Glutamatergic neuron (in vitro differentiated cells): ENCODE measurements at regions not wholly inside any gene's neighbourhood (a gene's known extent, or its start where the extent isn't known, plus 50 kb on each side); places are given as distances from the start of the nearest gene placed in this dataset.

Experiments used
- DNase-seq: peaks from one replicate; pipeline ENCODE4 v3.0.0; 2022
- H3K27ac Mint-ChIP-seq: one replicate; pipeline ENCODE4 v1.8.0; 2020; ENCODE audit warnings: mild to moderate bottlenecking, mixed read lengths, inconsistent platforms; ENCODE audit not compliant: unreplicated experiment
- H3K27me3 Mint-ChIP-seq: one replicate; pipeline ENCODE4 v1.8.0; 2020; ENCODE audit warnings: mild to moderate bottlenecking, moderate library complexity, mixed read lengths, inconsistent platforms; ENCODE audit not compliant: unreplicated experiment
- H3K36me3 Mint-ChIP-seq: one replicate; pipeline ENCODE4 v1.8.0; 2020; ENCODE audit warnings: mild to moderate bottlenecking, mixed read lengths, inconsistent platforms; ENCODE audit not compliant: unreplicated experiment
- H3K4me1 Mint-ChIP-seq: one replicate; pipeline ENCODE4 v1.8.0; 2020; ENCODE audit warnings: mild to moderate bottlenecking, low read depth, mixed read lengths, inconsistent platforms; ENCODE audit not compliant: unreplicated experiment
- H3K4me3 Mint-ChIP-seq: one replicate; pipeline ENCODE4 v1.8.0; 2020; ENCODE audit warnings: mild to moderate bottlenecking, mixed read lengths, inconsistent platforms; ENCODE audit not compliant: unreplicated experiment
- H3K9me3 Mint-ChIP-seq: one replicate; pipeline ENCODE4 v1.8.0; 2020; ENCODE audit warnings: mild to moderate bottlenecking, moderate library complexity, mixed read lengths, inconsistent platforms; ENCODE audit not compliant: unreplicated experiment
- CTCF ChIP-seq: fragments of 200-600 bp; sonication (generic); IDR thresholded peaks from one replicate; pipeline ENCODE4 v1.5.0; 2021; ENCODE audit not compliant: partially characterized antibody, unreplicated experiment

GRCh38 chr12:90331821-90332220 lies 623.2 kb downstream of the CCER1 start:
- no peaks in the 10 kb centered on the region for H3K36me3 Mint-ChIP-seq
- peaks cover under 1% of the 10 kb centered on the region for H3K9me3 Mint-ChIP-seq
- H3K4me3 Mint-ChIP-seq, result no peak overlapping the region
- H3K4me1 Mint-ChIP-seq, result no peaks in the 10 kb centered on the region
- H3K27ac Mint-ChIP-seq, result no peak overlapping the region
- no peaks in the 10 kb centered on the region for H3K27me3 Mint-ChIP-seq
- TF ChIP-seq CTCF, result no peak
- DNase-seq, result no peak

- no peak for TF ChIP-seq CTCF
- Mint-ChIP-seq H3K27me3 (no peaks in the 10 kb centered on the region), H3K4me3 (no peak overlapping the region), H3K36me3 (no peaks in the 10 kb centered on the region), H3K4me1 (no peaks in the 10 kb centered on the region), H3K27ac (no peak overlapping the region), H3K9me3 (no peaks in the 10 kb centered on the region)
- no peak for DNase-seq
Observed at GRCh38 chr12:90331262-90331661, 622.6 kb upstream of the ATP2B1 start.

- H3K4me3 Mint-ChIP-seq, result no peak overlapping the region
- no peak for DNase-seq
- TF ChIP-seq CTCF, result no peak
- H3K36me3 Mint-ChIP-seq, result no peaks in the 10 kb centered on the region
- no peaks in the 10 kb centered on the region for H3K27me3 Mint-ChIP-seq
- no peaks in the 10 kb centered on the region for H3K9me3 Mint-ChIP-seq
- H3K27ac Mint-ChIP-seq, result no peak overlapping the region
- no peaks in the 10 kb centered on the region for H3K4me1 Mint-ChIP-seq
Observed at GRCh38 chr12:90327793-90328743, 619.4 kb upstream of the ATP2B1 start.

GRCh38 chr12:90323217-90323616 lies 614.6 kb upstream of the ATP2B1 start:
- Mint-ChIP-seq H3K27ac (no peak overlapping the region), H3K4me1 (no peaks in the 10 kb centered on the region)

More at GRCh38 chr12:90323217-90323616, 614.6 kb upstream of the ATP2B1 start:
- Mint-ChIP-seq H3K36me3 (no peaks in the 10 kb centered on the region), H3K27me3 (no peaks in the 10 kb centered on the region), H3K4me3 (no peak overlapping the region), H3K9me3 (no peaks in the 10 kb centered on the region)
- no peak for DNase-seq
- TF ChIP-seq CTCF, result no peak
